ENCODE measurements at regions not wholly inside any gene's neighbourhood (a gene's known extent, or its start where the extent isn't known, plus 50 kb on each side); places are given as distances from the start of the nearest gene placed in this dataset.
A peak's percentile ranks its signal among the peaks of the same experiment; 100 is the strongest.
"Not testable (repeated sequence)": the region's sequence is repeated elsewhere in the genome, so short reads cannot be mapped to it uniquely, and the experiment has no call there.

DNA sequence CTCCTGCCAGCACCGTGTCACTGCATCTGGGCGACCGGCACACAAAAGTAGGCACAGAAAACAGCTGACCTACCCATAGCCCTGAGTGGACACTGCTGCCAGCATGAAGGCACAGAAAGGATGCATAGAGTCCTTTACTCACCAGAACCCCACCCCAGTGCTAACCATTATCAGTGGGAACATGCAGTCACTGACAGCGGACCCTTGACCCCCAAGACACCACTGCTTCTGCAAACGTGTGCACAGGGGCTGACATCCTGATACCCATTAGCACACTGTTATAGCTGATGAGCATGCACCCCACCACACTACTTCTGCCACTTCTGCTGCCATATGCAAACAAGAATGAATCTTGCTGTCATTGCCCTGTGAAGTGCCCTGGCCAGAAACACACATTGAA is 953.0 kb upstream of the NCAM2 start:
- Histone ChIP-seq H3K4me1 (no peaks in the 10 kb centered on the region), H3K4me3 (no peak overlapping the region), H3K36me3 (no peaks in the 10 kb centered on the region), H3K27me3 (no peaks in the 10 kb centered on the region), H3K9me3 (no peaks in the 10 kb centered on the region), H3K27ac (no peak overlapping the region)
- TF ChIP-seq POLR2AphosphoS5 (IDR thresholded peaks at IDR 0.05) (no peak), EP300 (IDR thresholded peaks at IDR 0.05) (no peak), POLR2A (IDR thresholded peaks at IDR 0.05) (no peak)
- TF ChIP-seq, protein P1, sequence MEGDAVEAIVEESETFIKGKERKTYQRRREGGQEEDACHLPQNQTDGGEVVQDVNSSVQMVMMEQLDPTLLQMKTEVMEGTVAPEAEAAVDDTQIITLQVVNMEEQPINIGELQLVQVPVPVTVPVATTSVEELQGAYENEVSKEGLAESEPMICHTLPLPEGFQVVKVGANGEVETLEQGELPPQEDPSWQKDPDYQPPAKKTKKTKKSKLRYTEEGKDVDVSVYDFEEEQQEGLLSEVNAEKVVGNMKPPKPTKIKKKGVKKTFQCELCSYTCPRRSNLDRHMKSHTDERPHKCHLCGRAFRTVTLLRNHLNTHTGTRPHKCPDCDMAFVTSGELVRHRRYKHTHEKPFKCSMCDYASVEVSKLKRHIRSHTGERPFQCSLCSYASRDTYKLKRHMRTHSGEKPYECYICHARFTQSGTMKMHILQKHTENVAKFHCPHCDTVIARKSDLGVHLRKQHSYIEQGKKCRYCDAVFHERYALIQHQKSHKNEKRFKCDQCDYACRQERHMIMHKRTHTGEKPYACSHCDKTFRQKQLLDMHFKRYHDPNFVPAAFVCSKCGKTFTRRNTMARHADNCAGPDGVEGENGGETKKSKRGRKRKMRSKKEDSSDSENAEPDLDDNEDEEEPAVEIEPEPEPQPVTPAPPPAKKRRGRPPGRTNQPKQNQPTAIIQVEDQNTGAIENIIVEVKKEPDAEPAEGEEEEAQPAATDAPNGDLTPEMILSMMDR (IDR thresholded peaks at IDR 0.05), result no peak
- 90 to 100% methylated on average over 1 to 5 of the region's 5 CpGs for WGBS, 2 donors
- ATAC-seq (ENCODE audit: low FRiP score in 2 of 2) (peak in 1 of 2 donors; percentile 22), DNase-seq (no peak)

GRCh38 chr21:20048130-20048837 is 949.9 kb upstream of the NCAM2 start:
- H3K27ac ChIP-seq; H3K27me3 ChIP-seq; ATAC-seq (ENCODE audit: low FRiP score in 2 of 2); H3K36me3 ChIP-seq; H3K9me3 ChIP-seq; H3K4me1 ChIP-seq; H3K4me3 ChIP-seq: not testable (repeated sequence)
- DNase-seq, result peak in 1 of 2 donors; percentile 45
- 93 to 94% methylated on average over 18 of the region's 20 CpGs for WGBS, 2 donors

DNA sequence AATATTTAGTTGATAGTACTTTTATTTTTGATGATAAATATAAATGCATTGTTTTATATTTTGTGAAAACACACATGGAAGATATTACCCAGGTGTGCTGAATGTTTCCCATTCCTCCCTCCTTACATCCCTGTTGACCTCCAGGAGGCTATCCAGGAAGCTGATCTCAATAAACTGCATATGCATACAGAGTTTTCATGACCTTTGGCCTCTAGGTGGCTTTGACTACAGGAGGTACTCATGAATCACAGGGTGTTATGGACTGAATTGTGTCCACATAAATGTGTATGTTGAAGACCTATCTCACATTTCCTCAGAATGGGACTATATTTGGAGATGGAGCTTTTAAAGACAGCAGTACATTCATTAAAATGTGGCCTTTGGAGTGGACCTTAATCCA is 914.9 kb upstream of the NCAM2 start:
- TF ChIP-seq POLR2A (IDR thresholded peaks at IDR 0.05), result no peak
- ATAC-seq (ENCODE audit: low FRiP score in 2 of 2) (no peak), DNase-seq (no peak)
- Histone ChIP-seq H3K9me3 (no peaks in the 10 kb centered on the region), H3K27ac (no peak overlapping the region), H3K4me1 (no peaks in the 10 kb centered on the region), H3K27me3 (no peaks in the 10 kb centered on the region), H3K4me3 (no peak overlapping the region), H3K36me3 (no peaks in the 10 kb centered on the region)

DNA sequence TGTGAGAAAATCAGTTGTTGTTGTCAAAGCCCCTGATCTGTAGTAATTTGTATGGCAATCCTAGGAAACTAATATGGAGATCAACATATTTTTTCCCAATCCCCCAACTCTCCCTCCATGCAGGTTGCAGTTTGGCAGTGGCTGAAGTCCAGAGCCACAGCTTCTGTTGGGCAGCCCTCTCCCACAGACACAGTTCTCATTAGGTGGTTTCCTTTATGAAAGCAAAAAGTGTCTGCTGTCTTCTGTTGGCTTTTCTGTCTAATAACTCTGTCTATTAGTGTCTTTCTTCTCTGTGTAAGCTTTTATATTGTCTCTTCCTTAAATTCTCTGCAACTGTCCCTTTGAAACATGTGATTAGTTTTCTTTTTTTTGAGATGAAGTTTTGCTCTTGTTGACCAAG is 914.3 kb upstream of the NCAM2 start:
- H3K36me3 ChIP-seq, result no peaks in the 10 kb centered on the region
- DNase-seq (no peak), ATAC-seq (ENCODE audit: low FRiP score in 2 of 2) (no peak)
- H3K9me3 ChIP-seq, result no peaks in the 10 kb centered on the region
- no peaks in the 10 kb centered on the region for H3K4me1 ChIP-seq
- no peaks in the 10 kb centered on the region for H3K27me3 ChIP-seq
- H3K4me3 ChIP-seq, result no peak overlapping the region
- TF ChIP-seq POLR2AphosphoS5 (IDR thresholded peaks at IDR 0.05), result no peak
- TF ChIP-seq EP300 (IDR thresholded peaks at IDR 0.05), result no peak
- TF ChIP-seq POLR2A (IDR thresholded peaks at IDR 0.05), result no peak
- TF ChIP-seq, protein P1 (IDR thresholded peaks at IDR 0.05), result no peak
- H3K27ac ChIP-seq, result no peak overlapping the region

DNA sequence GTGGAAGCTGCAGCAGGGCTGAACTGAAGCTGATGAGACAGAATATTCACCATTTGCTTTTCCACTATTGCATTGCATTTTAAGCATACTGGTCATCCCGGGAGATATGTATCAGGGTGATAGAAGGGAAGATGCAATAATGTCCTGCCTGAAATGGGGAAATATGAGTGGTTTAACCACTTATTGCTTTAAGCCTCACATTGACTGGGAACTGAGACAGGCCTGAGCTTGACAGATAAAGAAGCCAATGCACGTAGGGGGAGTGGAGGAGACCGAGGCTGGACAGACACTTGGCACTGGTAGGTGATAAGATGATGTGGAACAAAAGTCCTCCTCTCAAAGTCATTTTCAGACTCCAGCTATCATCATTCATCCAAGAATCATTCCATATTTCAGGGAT is 911.7 kb upstream of the NCAM2 start:
- Histone ChIP-seq H3K27ac (no peak overlapping the region), H3K27me3 (no peaks in the 10 kb centered on the region), H3K9me3 (no peaks in the 10 kb centered on the region), H3K36me3 (no peaks in the 10 kb centered on the region), H3K4me3 (no peak overlapping the region), H3K4me1 (no peaks in the 10 kb centered on the region)
- no peak for DNase-seq
- no peak for ATAC-seq (ENCODE audit: low FRiP score in 2 of 2)
- WGBS, 2 donors, result 75 to 82% methylated on average over 3 of the region's 3 CpGs
- TF ChIP-seq, protein P1 (IDR thresholded peaks at IDR 0.05), result no peak
- TF ChIP-seq POLR2AphosphoS5 (IDR thresholded peaks at IDR 0.05) (no peak), POLR2A (IDR thresholded peaks at IDR 0.05) (no peak), EP300 (IDR thresholded peaks at IDR 0.05) (no peak)

DNA sequence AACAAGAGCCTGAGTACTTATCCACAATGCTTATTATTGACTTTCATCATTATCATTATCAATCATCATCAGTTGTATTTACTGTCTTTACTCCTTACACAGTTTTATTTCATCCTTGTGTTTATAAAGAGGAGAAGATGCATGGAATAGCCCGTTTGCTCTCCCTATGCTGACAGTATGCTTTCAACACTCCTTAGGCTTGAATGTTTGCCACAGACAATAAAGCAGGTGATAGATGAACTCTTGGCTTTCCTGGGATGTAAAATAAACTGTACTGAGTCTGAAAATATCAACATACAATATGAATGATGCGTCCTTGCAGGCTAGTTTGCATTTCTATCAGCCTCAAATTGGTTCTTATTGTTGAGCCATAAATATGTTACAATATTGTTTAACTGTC is 891.8 kb upstream of the NCAM2 start:
- DNase-seq (no peak), ATAC-seq (ENCODE audit: low FRiP score in 2 of 2) (no peak)
- H3K36me3 ChIP-seq, result no peaks in the 10 kb centered on the region
- H3K4me1 ChIP-seq, result no peaks in the 10 kb centered on the region
- 29 to 40% methylated on average over 2 of the region's 2 CpGs for WGBS, 2 donors
- H3K4me3 ChIP-seq, result no peak overlapping the region
- H3K9me3 ChIP-seq, result no peaks in the 10 kb centered on the region
- TF ChIP-seq POLR2AphosphoS5 (IDR thresholded peaks at IDR 0.05) (no peak), POLR2A (IDR thresholded peaks at IDR 0.05) (no peak), EP300 (IDR thresholded peaks at IDR 0.05) (no peak)
- TF ChIP-seq, protein P1 (IDR thresholded peaks at IDR 0.05), result no peak
- H3K27ac ChIP-seq, result no peak overlapping the region
- H3K27me3 ChIP-seq, result no peaks in the 10 kb centered on the region
